GM21529 (cell line): ENCODE measurements at regions not wholly inside any gene's neighbourhood (a gene's known extent, or its start where the extent isn't known, plus 50 kb on each side); places are given as distances from the start of the nearest gene placed in this dataset.
"Not testable (repeated sequence)": the region's sequence is repeated elsewhere in the genome, so short reads cannot be mapped to it uniquely, and the experiment has no call there.

Experiments used
- ATAC-seq: cut with Tn5 transposase; IDR thresholded peaks from one replicate; pipeline ENCODE4 v1.9.1; 2021; ENCODE audit not compliant: unreplicated experiment

- no peak for ATAC-seq
Observed at GRCh38 chr17:51387582-51387981, 127.2 kb downstream of the UTP18 start.

DNA sequence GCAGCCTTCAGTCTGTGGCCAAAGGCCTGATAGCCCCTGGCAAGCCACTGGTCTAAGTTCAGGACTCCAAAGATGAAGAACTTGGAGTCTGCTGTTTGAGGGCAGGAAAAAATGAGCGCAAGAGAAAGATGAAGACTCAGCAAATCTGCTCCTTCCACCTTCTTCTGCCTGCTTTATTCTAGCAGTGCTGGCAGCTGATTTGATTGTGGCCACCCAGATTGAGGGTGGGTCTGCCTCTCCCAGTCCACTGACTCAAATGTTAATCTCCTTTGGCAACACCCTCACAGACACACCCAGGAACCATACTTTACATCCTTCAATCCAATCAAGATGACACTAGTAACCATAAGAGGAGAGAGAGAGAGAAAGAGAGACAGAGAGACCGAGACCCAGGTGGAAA, 127.6 kb downstream of the UTP18 start:
- ATAC-seq = no peak

GRCh38 chr17:51389875-51390274, 129.5 kb downstream of the UTP18 start:
- ATAC-seq = no peak

GRCh38 chr17:51391982-51392654, 131.8 kb downstream of the UTP18 start:
- no peak for ATAC-seq

GRCh38 chr17:51395621-51396020, 135.3 kb downstream of the UTP18 start:
- ATAC-seq = no peak

- ATAC-seq = no peak
Observed at GRCh38 chr17:51397361-51398127, 137.2 kb downstream of the UTP18 start.

GRCh38 chr17:51398128-51398525, 137.8 kb downstream of the UTP18 start:
- no peak for ATAC-seq

- ATAC-seq = no peak
Observed at GRCh38 chr17:51398687-51399086, 138.3 kb downstream of the UTP18 start.

DNA sequence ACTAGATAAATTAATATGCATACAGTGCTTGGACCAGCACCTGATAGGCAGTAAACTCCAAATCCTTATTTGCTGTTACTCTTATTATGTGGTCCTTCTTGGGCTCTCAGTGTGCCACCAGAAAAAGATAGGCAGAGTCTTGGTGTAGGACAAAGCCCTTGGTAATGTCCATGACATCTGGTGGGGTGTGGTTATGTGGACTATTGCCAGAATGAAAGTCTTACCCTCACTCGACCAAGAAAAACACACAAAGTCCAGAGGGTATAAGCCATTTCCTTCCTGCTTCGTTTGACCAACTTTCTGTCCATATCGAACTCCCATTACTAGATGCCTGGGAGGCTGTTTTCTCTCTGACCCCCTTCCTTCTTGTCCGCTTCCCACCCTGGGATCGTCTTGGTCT, 140.9 kb downstream of the UTP18 start:
- ATAC-seq = no peak

GRCh38 chr17:51402899-51403298, 142.6 kb downstream of the UTP18 start:
- no peak for ATAC-seq

DNA sequence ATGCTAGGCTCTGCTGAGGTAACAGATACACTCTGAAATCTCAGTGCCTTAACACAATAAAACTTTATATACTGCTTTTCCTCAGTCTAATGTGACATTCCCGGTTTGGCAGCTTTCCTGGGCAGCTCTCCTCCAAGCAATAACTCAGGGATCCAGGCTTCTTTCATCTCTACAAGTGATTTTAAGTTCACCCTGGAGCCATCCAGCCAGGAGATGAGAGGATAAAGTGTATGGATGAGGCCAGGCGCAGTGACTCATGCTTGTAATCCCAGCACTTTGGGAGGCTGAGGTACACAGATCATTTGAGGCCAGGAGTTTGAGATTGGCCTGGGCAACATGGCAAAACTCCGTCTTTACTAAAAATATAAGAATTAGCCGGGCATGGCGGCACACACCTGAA, 147.2 kb downstream of the UTP18 start:
- no peak for ATAC-seq

DNA sequence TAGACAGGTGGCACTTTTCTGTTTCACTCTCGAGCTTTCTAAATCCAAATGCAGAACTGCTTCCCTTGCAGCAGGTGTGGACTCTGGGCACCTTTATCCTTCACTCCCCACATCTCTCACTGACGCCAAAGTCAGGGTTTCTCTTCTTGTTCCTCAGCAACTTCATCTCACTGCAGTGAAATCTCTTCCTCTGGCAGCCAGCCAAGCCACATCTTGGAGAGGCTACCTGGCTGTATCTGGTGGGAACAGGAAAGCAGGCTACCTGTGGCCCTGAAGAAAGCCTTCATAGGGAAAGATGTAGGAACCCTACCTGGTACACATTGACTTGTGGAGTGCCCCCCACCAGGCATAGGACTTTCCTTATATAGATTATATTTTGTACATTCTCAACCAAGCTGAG, 159.1 kb downstream of the UTP18 start:
- ATAC-seq = no peak

GRCh38 chr17:51421525-51421924, 161.2 kb downstream of the UTP18 start:
- no peak for ATAC-seq

- no peak for ATAC-seq
Observed at GRCh38 chr17:51422634-51423033, 162.3 kb downstream of the UTP18 start.

DNA sequence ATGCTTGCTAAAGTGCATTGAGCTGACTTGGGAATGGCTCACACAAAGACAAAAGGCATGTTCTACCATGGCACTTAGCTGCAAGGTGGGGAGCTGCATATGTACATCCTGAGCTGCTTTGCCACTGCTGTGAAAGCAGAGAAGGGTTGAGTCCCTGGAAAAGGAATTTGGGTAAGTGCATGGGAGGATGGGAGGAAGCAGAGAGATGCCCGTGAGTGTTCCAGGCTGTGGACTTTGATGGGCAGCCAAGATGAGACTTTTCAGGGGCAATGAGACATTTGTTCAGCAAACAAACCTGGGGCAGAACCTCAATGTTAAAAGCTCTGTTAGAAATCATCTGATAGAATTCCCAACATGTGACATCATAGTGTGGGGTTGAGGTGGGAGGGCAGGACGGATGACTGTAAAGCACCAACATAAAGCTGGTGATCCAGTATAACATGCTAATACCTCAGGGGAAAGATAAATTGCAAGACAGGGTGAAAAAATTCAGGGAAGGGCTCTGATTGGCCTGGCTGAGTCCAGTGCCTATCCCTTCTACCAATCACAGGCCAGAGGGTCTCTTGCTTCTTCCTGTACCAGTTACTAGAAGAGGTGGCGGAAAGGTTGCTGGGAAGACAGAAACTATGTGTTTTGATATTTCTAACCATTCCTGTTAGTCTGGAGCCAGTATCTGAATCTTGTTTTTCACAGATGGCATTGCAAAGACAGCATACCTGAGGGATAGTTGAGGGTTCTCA, 163.2 kb downstream of the UTP18 start:
- no peak for ATAC-seq

DNA sequence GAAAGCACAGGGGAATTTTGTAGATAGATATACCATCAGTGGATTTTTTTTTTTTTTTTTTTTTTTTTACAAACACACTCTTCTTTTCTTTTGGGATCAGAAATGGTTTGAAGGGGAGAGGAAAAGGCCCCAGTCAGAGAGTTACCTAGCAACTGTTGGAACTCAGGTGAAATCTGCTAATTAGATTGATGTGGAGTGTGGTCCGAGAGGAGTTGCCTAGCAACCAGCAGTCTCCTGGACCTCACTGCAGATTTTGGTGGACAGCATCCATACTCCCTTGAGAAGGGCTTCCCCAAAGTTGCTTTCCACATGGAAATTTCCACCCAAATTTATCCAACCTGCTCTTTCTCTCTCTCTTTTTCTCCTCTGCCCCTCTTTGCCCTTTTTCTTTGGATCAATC, 165.4 kb downstream of the UTP18 start:
- no peak for ATAC-seq

- no peak for ATAC-seq
Observed at GRCh38 chr17:51427323-51427811, 167.0 kb downstream of the UTP18 start.

- peak; percentile 81 for ATAC-seq
Observed at GRCh38 chr17:51427856-51428255, 167.5 kb downstream of the UTP18 start.

GRCh38 chr17:51428668-51429495, 168.5 kb downstream of the UTP18 start:
- ATAC-seq = no peak

- ATAC-seq = not testable (repeated sequence)
Observed at GRCh38 chr17:51429938-51430337, 169.6 kb downstream of the UTP18 start.

DNA sequence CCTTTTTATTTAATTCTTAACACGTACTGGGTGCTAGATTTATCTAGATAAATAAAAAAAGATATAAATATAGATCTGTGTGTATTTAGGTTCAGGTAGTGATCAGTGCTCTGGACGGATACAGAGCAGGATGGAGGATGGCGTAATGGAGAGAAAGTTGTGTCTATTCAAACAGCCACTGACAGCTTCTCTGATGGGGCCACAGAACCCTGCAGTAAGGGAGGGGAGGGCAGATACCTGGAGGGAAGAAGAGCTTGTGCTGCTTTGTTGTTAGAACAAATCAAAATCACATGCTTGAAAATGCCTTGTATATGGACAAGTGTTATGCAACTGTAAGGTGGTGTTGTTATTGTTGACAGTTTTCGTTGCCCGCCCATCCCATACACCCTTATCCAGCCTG, 170.2 kb downstream of the UTP18 start:
- no peak for ATAC-seq
